ENCODE measurements at regions not wholly inside any gene's neighbourhood (a gene's known extent, or its start where the extent isn't known, plus 50 kb on each side); places are given as distances from the start of the nearest gene placed in this dataset.

- CTCF ChIA-PET: no interaction called here
- no peak for DNase-seq (ENCODE audit: low spot score)
- TF ChIP-seq CTCF (conservative IDR thresholded peaks at IDR 0.05; ENCODE audit: low read depth): no peak
Measured at GRCh38 chr15:93282808-93283207, 193.8 kb upstream of the RGMA start.

GRCh38 chr15:93278783-93279182 is 189.8 kb upstream of the RGMA start:
- TF ChIP-seq CTCF (conservative IDR thresholded peaks at IDR 0.05; ENCODE audit: low read depth): no peak
- ChIA-PET POLR2A (ENCODE audit: low non-redundant PET) (no interaction called here), CTCF (no interaction called here)
- DNase-seq (ENCODE audit: low spot score): no peak
- no peak overlapping the region for H3K27ac ChIP-seq

More at GRCh38 chr15:93282808-93283207, 193.8 kb upstream of the RGMA start:
- POLR2A ChIA-PET (ENCODE audit: low non-redundant PET): no interaction called here
- H3K27ac ChIP-seq: no peak overlapping the region

GRCh38 chr15:93278006-93278405 is 189.0 kb upstream of the RGMA start:
- CTCF ChIA-PET: no interaction called here
- no peak for DNase-seq (ENCODE audit: low spot score)
- POLR2A ChIA-PET (ENCODE audit: low non-redundant PET): no interaction called here
- TF ChIP-seq CTCF (conservative IDR thresholded peaks at IDR 0.05; ENCODE audit: low read depth): no peak
- no peak overlapping the region for H3K27ac ChIP-seq

- CTCF ChIA-PET: no interaction called here
- H3K27ac ChIP-seq: no peak overlapping the region
- DNase-seq (ENCODE audit: low spot score): no peak
- TF ChIP-seq CTCF (conservative IDR thresholded peaks at IDR 0.05; ENCODE audit: low read depth): no peak
- POLR2A ChIA-PET (ENCODE audit: low non-redundant PET): no interaction called here
Measured at GRCh38 chr15:93274257-93274656, 185.2 kb upstream of the RGMA start.

GRCh38 chr15:93271871-93272270 is 182.9 kb upstream of the RGMA start:
- ChIA-PET CTCF (interaction anchor here (0.6 to 0.7 kb wide), 2 partner anchors 88 to 1213 kb away, joined by 4 to 5 read pairs; no protein-coding TSS in a partner anchor), POLR2A (ENCODE audit: low non-redundant PET) (no interaction called here)
- no peak overlapping the region for H3K27ac ChIP-seq
- no peak for TF ChIP-seq CTCF (conservative IDR thresholded peaks at IDR 0.05; ENCODE audit: low read depth)
- no peak for DNase-seq (ENCODE audit: low spot score)

- CTCF ChIA-PET: no interaction called here
- DNase-seq (ENCODE audit: low spot score): no peak
- POLR2A ChIA-PET (ENCODE audit: low non-redundant PET): no interaction called here
- TF ChIP-seq CTCF (conservative IDR thresholded peaks at IDR 0.05; ENCODE audit: low read depth): no peak
- H3K27ac ChIP-seq: no peak overlapping the region
Measured at GRCh38 chr15:93270937-93271467, 182.0 kb upstream of the RGMA start.

- no peak for DNase-seq (ENCODE audit: low spot score)
- TF ChIP-seq CTCF (conservative IDR thresholded peaks at IDR 0.05; ENCODE audit: low read depth): no peak
- CTCF ChIA-PET: no interaction called here
- no peak overlapping the region for H3K27ac ChIP-seq
- POLR2A ChIA-PET (ENCODE audit: low non-redundant PET): no interaction called here
Measured at GRCh38 chr15:93268066-93268465, 179.1 kb upstream of the RGMA start.

All from RWPE1 (cell line).